Nephron (organoid): ENCODE measurements at regions not wholly inside any gene's neighbourhood (a gene's known extent, or its start where the extent isn't known, plus 50 kb on each side); places are given as distances from the start of the nearest gene placed in this dataset.

Source experiments
- H3K27ac Mint-ChIP-seq, 3 experiments: 2 replicates each; pipeline ENCODE4 v1.8.0; 2020; ENCODE audit warnings: mixed read lengths in 3 of 3, mild to moderate bottlenecking in 2 of 3, moderate library complexity in 1 of 3
- H3K27me3 Mint-ChIP-seq: 2 replicates; pipeline ENCODE4 v1.8.0; 2021; ENCODE audit warnings: low read depth, mild to moderate bottlenecking, moderate library complexity, mixed read lengths
- H3K36me3 Mint-ChIP-seq: 2 replicates; pipeline ENCODE4 v1.8.0; 2020; ENCODE audit warnings: low read depth, mixed read lengths
- H3K4me1 Mint-ChIP-seq: 2 replicates; pipeline ENCODE4 v1.8.0; 2020; ENCODE audit warnings: mixed read lengths
- H3K4me3 Mint-ChIP-seq, 3 experiments: 2 replicates each; pipeline ENCODE4 v1.8.0; 2020; ENCODE audit warnings: mild to moderate bottlenecking in 3 of 3, mixed read lengths in 3 of 3, moderate library complexity in 2 of 3
- H3K9me3 Mint-ChIP-seq: 2 replicates; pipeline ENCODE4 v1.8.0; 2020; ENCODE audit warnings: mixed read lengths
- CTCF ChIP-seq, 3 experiments: fragments of 200-600 bp; sonication (generic); IDR thresholded peaks; one replicate each; pipeline ENCODE4 v1.5.0; 2021; ENCODE audit warnings: antibody characterized with exemption in 3 of 3; ENCODE audit not compliant: unreplicated experiment in 3 of 3

DNA sequence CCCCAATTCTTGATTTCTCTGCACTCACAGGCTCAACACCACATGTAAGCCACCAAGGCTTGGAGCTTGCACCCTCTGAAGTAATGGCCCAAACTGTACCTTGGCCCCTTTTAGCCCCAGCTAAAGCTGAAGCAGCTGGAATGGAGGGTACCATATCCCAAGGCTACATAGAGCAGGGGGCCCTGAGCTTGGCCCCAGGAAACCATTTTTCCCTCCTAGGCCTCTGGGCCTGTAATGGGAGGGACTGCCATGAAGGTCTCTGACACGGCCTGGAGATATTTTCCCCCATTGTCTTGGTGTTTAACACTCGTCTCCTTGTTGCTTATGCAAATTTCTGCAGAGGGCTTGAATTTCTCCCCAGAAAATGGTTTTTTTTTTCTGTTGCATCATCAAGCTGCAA lies 69.7 kb downstream of the SKA1 start:
- no peak for TF ChIP-seq CTCF (IDR thresholded peaks at IDR 0.05; ENCODE audit: unreplicated experiment in 3 of 3)

DNA sequence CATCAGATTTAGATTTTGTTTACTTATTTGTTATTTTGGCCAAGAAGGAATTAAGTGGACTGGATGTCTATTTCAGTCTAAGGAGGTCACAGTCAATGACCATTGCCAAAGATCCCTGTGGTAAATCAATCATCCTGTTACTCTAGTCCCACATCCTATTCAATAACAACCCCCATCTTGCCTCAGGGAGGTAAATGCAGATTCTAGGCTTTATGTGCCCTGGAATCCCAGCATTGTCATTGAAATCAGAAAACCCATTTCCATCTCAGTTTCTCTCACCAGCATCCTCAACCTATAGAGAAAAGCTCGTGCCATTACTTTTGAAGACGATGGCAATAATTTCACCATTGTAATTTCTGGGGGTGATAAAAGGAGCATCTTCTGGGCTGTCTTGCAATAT lies 71.8 kb downstream of the SKA1 start:
- Mint-ChIP-seq H3K27me3 (peaks cover 3% of the 10 kb centered on the region), H3K4me1 (no peaks in the 10 kb centered on the region), H3K27ac (no peak overlapping the region), H3K4me3 (no peak overlapping the region), H3K36me3 (peaks cover 6% of the 10 kb centered on the region), H3K9me3 (peaks cover 11% of the 10 kb centered on the region)
- TF ChIP-seq CTCF (IDR thresholded peaks at IDR 0.05; ENCODE audit: unreplicated experiment in 3 of 3): no peak

More for the DNA sequence above, 69.7 kb downstream of the SKA1 start:
- Mint-ChIP-seq H3K4me1 (peaks cover 11% of the 10 kb centered on the region), H3K27me3 (peaks cover 9% of the 10 kb centered on the region), H3K9me3 (peaks cover 11% of the 10 kb centered on the region), H3K36me3 (peaks cover 6% of the 10 kb centered on the region), H3K27ac (no peak overlapping the region), H3K4me3 (no peak overlapping the region)

- H3K9me3 Mint-ChIP-seq: peaks cover 11% of the 10 kb centered on the region
- no peak for TF ChIP-seq CTCF (IDR thresholded peaks at IDR 0.05; ENCODE audit: unreplicated experiment in 3 of 3)
- no peaks in the 10 kb centered on the region for H3K4me1 Mint-ChIP-seq
- H3K27me3 Mint-ChIP-seq: peaks cover 3% of the 10 kb centered on the region
- no peak overlapping the region for H3K27ac Mint-ChIP-seq
- H3K36me3 Mint-ChIP-seq: peaks cover 6% of the 10 kb centered on the region
- no peak overlapping the region for H3K4me3 Mint-ChIP-seq
Measured at GRCh38 chr18:50447102-50447741, 72.4 kb downstream of the SKA1 start.

DNA sequence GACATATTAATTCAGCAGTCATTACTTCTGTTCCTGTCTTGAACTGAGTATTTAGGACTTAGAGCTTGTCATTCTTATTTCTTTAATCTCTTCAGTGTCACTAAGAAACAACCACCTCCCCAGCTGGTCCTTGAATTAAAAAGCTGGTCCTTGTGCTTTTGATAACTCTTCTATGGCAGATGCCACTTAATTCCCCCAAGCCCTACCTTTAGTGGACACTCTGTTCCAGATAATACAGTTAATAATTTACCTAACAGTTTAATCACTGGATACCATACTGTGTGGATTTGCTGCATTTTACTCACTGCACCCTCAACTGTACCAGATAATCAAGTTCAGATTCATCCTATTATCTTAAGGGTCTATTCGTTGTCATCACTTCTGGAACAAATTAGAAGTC lies 73.1 kb downstream of the SKA1 start:
- Mint-ChIP-seq H3K4me1 (no peaks in the 10 kb centered on the region), H3K36me3 (peaks cover 6% of the 10 kb centered on the region), H3K27me3 (peaks cover 3% of the 10 kb centered on the region), H3K27ac (no peak overlapping the region), H3K4me3 (no peak overlapping the region), H3K9me3 (peaks cover 7% of the 10 kb centered on the region)
- TF ChIP-seq CTCF (IDR thresholded peaks at IDR 0.05; ENCODE audit: unreplicated experiment in 3 of 3): no peak

- no peaks in the 10 kb centered on the region for H3K9me3 Mint-ChIP-seq
- peaks cover 3% of the 10 kb centered on the region for H3K27me3 Mint-ChIP-seq
- H3K4me1 Mint-ChIP-seq: no peaks in the 10 kb centered on the region
- H3K27ac Mint-ChIP-seq: no peak overlapping the region
- no peaks in the 10 kb centered on the region for H3K36me3 Mint-ChIP-seq
- no peak overlapping the region for H3K4me3 Mint-ChIP-seq
- no peak for TF ChIP-seq CTCF (IDR thresholded peaks at IDR 0.05; ENCODE audit: unreplicated experiment in 3 of 3)
Measured at GRCh38 chr18:50451100-50451842, 76.4 kb downstream of the SKA1 start.
